Large intestine (tissue), 3 donors: ENCODE measurements at regions not wholly inside any gene's neighbourhood (a gene's known extent, or its start where the extent isn't known, plus 50 kb on each side); places are given as distances from the start of the nearest gene placed in this dataset.
"Not testable (repeated sequence)": the region's sequence is repeated elsewhere in the genome, so short reads cannot be mapped to it uniquely, and the experiment has no call there.

Experiments used
- DNase-seq, 2 donors: peaks; one replicate each; pipeline versions ENCODE4 v3.0.0 to v3.0.0-alpha.2; 2013
- H3K27ac ChIP-seq: one replicate; pipeline ENCODE4 v1.5.1; 2013; ENCODE audit warnings: low read length
- H3K27me3 ChIP-seq: 2 replicates; pipeline ENCODE4 v1.6.1; 2013; ENCODE audit warnings: low read length; ENCODE audit not compliant: control insufficient read depth, insufficient read depth
- H3K36me3 ChIP-seq: 2 replicates; pipeline ENCODE4 v1.6.1; 2013; ENCODE audit warnings: low read length; ENCODE audit not compliant: control insufficient read depth, insufficient read depth
- H3K4me1 ChIP-seq: one replicate; pipeline ENCODE4 v1.6.1; 2013; ENCODE audit warnings: low read length; ENCODE audit not compliant: control insufficient read depth, insufficient read depth
- H3K4me3 ChIP-seq: one replicate; pipeline ENCODE4 v1.5.1; 2013; ENCODE audit warnings: low read length
- H3K9me3 ChIP-seq: one replicate; pipeline ENCODE4 v1.6.1; 2013; ENCODE audit warnings: mild to moderate bottlenecking, low read depth, low read length, moderate library complexity; ENCODE audit not compliant: control insufficient read depth
- WGBS: methylation state at CpG from one replicate; pipeline ENCODE4 v1.1.5; 2013; ENCODE audit warnings: low lambda C conversion rate; ENCODE audit not compliant: insufficient coverage; 5-methylcytosine and 5-hydroxymethylcytosine counted together

- Histone ChIP-seq H3K36me3 (no peaks in the 10 kb centered on the region), H3K9me3 (no peaks in the 10 kb centered on the region), H3K4me1 (no peaks in the 10 kb centered on the region), H3K27ac (no peak overlapping the region), H3K27me3 (no peaks in the 10 kb centered on the region), H3K4me3 (no peak overlapping the region)
- WGBS: 86% methylated on average over 2 of the region's 4 CpGs
- DNase-seq: no peak
Measured at GRCh38 chr6:133787859-133788505, 100.9 kb upstream of the TCF21 start.

DNA sequence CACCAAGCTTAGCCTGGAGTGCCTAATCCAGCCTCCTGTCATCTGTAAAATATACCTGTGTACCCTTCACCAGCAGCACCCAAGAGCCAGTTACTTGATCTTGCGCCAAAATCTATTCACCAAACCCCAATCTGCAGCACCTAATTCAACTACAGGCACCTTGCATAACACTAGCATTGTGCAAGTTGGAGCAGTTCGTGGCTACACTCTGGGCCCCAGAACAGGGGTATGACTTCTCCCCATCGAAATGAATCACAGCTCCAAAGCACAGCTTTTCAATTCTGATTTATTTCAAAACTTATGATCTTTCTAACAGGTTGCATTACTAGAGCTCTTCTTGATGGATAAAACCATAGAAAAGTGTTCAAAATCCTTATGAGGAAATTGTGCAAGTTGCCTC is 100.4 kb upstream of the TCF21 start:
- H3K9me3 ChIP-seq: no peaks in the 10 kb centered on the region
- H3K4me1 ChIP-seq: no peaks in the 10 kb centered on the region
- WGBS: no CpG with 5 or more reads among the region's 3 CpGs
- no peak overlapping the region for H3K27ac ChIP-seq
- no peak overlapping the region for H3K4me3 ChIP-seq
- no peaks in the 10 kb centered on the region for H3K27me3 ChIP-seq
- no peaks in the 10 kb centered on the region for H3K36me3 ChIP-seq
- no peak for DNase-seq

GRCh38 chr6:133789449-133789848 is 99.5 kb upstream of the TCF21 start:
- not testable (repeated sequence) for H3K36me3 ChIP-seq, DNase-seq, H3K27me3 ChIP-seq, H3K4me3 ChIP-seq, H3K4me1 ChIP-seq, H3K27ac ChIP-seq, H3K9me3 ChIP-seq
- 100% methylated on average over 1 of the region's 1 CpG for WGBS

DNA sequence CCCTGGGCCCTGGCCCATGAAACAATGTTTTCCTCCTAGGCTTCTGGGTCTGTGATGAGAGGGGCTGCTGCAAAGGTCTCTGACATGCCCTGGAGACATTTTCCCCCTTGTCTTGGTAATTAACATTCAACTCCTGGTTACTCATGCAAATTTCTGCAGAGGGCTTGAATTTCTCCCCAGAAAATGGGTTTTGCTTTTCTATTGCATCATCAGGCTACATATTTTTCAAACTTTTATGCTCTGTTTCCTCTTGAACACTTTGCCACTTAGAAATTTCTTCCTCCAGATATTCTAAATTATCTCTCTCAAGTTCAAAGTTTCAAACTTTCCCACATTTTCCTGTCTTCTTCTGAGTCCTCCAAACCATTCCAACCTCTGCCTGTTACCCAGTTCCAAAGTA is 98.2 kb upstream of the TCF21 start:
- H3K27ac ChIP-seq, H3K4me3 ChIP-seq, H3K36me3 ChIP-seq, H3K27me3 ChIP-seq, H3K9me3 ChIP-seq, DNase-seq, H3K4me1 ChIP-seq: not testable (repeated sequence)

- H3K36me3 ChIP-seq, H3K9me3 ChIP-seq, H3K4me3 ChIP-seq, H3K27ac ChIP-seq, H3K4me1 ChIP-seq, DNase-seq, H3K27me3 ChIP-seq: not testable (repeated sequence)
- 93% methylated on average over 2 of the region's 2 CpGs for WGBS
Measured at GRCh38 chr6:133795051-133795450, 93.9 kb upstream of the TCF21 start.

GRCh38 chr6:133796235-133796634 is 92.7 kb upstream of the TCF21 start:
- no peak overlapping the region for H3K27ac ChIP-seq
- WGBS: 71% methylated on average over 1 of the region's 1 CpG

GRCh38 chr6:133799043-133799442 is 89.9 kb upstream of the TCF21 start:
- 100% methylated on average over 1 of the region's 1 CpG for WGBS
- Histone ChIP-seq H3K4me1 (no peaks in the 10 kb centered on the region), H3K4me3 (no peak overlapping the region), H3K27me3 (no peaks in the 10 kb centered on the region), H3K27ac (no peak overlapping the region), H3K9me3 (no peaks in the 10 kb centered on the region), H3K36me3 (no peaks in the 10 kb centered on the region)
- DNase-seq: no peak

More at GRCh38 chr6:133796235-133796634, 92.7 kb upstream of the TCF21 start:
- Histone ChIP-seq H3K27me3 (no peaks in the 10 kb centered on the region), H3K36me3 (no peaks in the 10 kb centered on the region), H3K9me3 (no peaks in the 10 kb centered on the region), H3K4me1 (no peaks in the 10 kb centered on the region), H3K4me3 (no peak overlapping the region)
- no peak for DNase-seq

DNA sequence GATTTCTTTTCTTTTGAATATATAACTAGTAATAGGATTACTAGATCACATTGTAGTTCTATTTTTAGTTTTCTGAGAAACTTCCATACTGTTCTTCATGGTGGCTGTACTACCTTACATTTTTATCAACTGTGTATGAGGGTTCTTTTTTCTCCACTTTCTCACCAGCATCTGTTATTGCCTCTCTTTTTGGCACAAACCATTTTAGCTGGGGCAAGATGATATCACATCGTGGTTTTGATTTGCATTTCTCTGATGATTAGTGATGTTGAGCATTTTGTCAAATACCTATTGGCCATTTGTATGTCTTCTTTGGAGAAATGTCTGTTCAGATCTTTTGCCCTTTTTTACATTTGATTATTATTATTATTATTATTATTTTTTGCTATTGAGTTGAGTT is 86.1 kb upstream of the TCF21 start:
- H3K4me1 ChIP-seq: no peaks in the 10 kb centered on the region
- WGBS: 100% methylated on average over 1 of the region's 1 CpG
- peaks cover 2% of the 10 kb centered on the region for H3K27me3 ChIP-seq
- H3K9me3 ChIP-seq: no peaks in the 10 kb centered on the region
- H3K36me3 ChIP-seq: no peaks in the 10 kb centered on the region
- H3K27ac ChIP-seq: no peak overlapping the region
- DNase-seq: no peak
- no peak overlapping the region for H3K4me3 ChIP-seq

GRCh38 chr6:133804265-133804664 is 84.6 kb upstream of the TCF21 start:
- Histone ChIP-seq H3K27ac (no peak overlapping the region), H3K4me3 (no peak overlapping the region), H3K36me3 (no peaks in the 10 kb centered on the region), H3K9me3 (no peaks in the 10 kb centered on the region), H3K27me3 (peaks cover 2% of the 10 kb centered on the region), H3K4me1 (no peaks in the 10 kb centered on the region)
- WGBS: 100% methylated on average over 1 of the region's 1 CpG
- no peak for DNase-seq

DNA sequence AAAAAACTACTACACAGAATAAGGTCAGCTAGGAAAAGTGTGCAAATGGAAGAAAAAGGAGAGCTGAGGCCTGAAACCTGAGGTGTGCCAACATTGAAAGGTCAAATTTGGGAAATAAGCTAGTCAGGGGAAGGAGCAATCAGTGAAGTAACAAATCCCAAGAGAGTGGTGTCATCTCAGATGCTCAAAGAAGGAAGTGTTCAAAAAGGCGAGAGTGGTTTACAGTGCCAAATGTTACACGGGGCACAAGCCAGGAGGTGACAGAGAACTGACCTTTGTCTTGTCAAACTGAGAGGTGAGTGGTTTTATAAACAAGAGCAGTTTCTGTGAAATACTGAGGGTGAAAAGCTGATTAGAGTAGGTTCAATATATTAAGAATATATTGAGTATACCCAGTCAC is 83.0 kb upstream of the TCF21 start:
- WGBS: 100% methylated on average over 1 of the region's 2 CpGs
- Histone ChIP-seq H3K4me1 (no peaks in the 10 kb centered on the region), H3K27ac (no peak overlapping the region), H3K4me3 (no peak overlapping the region), H3K27me3 (peaks cover 2% of the 10 kb centered on the region), H3K9me3 (no peaks in the 10 kb centered on the region), H3K36me3 (no peaks in the 10 kb centered on the region)
- DNase-seq: no peak

DNA sequence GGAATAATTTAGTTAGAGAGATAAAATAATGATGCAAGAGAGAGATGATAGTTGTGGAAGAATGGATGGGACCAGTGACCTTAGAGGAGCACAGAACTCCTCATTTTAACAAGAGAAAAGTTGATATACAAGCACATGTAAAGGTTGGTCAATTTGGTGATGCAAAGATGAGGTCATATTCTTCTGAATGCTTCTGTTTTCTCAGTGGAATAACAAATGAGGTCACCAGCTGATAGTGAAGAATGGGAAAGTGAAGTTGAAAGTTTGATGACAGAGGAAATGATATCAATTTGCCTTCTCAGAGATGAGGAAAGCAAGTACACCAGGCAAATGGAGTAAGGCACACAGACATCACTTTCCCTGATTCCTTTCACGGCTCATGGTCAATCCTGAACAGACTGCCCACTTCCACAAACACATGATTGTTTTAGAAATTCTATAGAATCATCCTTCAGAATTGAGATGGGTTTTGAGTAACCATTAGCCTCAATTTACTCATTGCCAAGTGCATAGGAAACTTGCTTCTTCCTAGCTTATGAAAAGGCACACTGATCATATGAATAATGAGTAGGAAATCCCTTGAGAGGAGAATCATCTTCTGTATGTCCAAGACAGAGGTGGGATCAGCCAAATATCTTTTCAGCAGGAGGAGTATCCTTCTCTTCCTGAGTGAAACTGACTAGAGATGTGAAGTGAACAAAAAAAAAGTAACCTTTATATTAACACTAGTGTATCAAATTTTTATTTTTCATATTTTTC is 82.4 kb upstream of the TCF21 start:
- DNase-seq: no peak
- no peak overlapping the region for H3K4me3 ChIP-seq
- no CpG with 5 or more reads among the region's 1 CpG for WGBS

More for the DNA sequence above, 82.4 kb upstream of the TCF21 start:
- Histone ChIP-seq H3K4me1 (no peaks in the 10 kb centered on the region), H3K9me3 (no peaks in the 10 kb centered on the region), H3K27me3 (peaks cover 2% of the 10 kb centered on the region), H3K27ac (no peak overlapping the region), H3K36me3 (no peaks in the 10 kb centered on the region)
